ENCODE measurements at regions not wholly inside any gene's neighbourhood (a gene's known extent, or its start where the extent isn't known, plus 50 kb on each side); places are given as distances from the start of the nearest gene placed in this dataset.

DNA sequence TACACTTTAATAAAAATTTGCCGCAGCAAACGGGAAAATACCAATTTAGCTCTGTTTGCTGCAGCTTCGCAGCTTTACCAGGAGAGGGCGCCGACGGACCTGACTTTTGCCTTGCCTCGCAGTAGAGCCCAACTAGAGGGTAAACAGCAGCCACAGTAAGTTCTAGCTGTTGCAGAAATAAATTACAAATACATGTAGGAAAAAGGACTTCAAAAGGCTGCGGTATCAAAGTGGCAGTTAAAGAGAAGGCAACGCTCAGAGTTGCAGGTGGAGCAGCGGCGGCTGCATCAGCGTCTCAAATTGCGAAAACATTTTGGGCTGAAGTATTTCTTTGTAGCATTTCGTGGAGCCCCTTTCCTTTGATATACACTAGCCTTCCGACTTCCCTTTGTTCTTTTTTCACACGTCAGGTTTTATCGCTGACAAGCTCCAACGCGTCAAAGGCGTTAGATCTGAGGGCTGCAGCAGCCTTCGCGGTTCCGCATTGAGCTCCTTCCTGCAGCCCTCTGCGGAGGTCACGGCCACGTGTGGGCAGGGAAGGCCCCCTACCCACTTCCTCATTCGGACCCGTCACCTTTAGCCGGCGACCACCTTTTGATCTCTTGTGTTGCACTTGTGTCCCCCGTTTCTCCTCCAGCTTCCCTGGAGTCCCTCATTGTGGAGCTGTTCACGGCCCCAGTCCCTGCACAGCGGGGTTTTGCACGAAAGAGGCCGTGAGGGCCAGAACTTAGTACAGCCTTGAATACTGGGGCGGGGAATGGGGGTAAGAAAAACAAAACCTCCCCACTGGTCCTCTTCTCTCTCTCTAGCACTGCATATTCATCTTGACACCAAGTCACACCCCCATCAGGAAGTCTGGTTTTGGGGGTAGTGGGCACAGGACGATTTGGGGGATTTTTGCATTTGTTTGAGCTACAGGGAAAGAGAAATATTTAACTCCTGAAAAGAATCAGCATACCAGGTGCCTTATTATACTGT is 72.8 kb downstream of the S1PR1 start:
- TF ChIP-seq, protein P1, sequence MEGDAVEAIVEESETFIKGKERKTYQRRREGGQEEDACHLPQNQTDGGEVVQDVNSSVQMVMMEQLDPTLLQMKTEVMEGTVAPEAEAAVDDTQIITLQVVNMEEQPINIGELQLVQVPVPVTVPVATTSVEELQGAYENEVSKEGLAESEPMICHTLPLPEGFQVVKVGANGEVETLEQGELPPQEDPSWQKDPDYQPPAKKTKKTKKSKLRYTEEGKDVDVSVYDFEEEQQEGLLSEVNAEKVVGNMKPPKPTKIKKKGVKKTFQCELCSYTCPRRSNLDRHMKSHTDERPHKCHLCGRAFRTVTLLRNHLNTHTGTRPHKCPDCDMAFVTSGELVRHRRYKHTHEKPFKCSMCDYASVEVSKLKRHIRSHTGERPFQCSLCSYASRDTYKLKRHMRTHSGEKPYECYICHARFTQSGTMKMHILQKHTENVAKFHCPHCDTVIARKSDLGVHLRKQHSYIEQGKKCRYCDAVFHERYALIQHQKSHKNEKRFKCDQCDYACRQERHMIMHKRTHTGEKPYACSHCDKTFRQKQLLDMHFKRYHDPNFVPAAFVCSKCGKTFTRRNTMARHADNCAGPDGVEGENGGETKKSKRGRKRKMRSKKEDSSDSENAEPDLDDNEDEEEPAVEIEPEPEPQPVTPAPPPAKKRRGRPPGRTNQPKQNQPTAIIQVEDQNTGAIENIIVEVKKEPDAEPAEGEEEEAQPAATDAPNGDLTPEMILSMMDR (IDR thresholded peaks at IDR 0.05): peak; percentile 58
- TF ChIP-seq, protein P2, sequence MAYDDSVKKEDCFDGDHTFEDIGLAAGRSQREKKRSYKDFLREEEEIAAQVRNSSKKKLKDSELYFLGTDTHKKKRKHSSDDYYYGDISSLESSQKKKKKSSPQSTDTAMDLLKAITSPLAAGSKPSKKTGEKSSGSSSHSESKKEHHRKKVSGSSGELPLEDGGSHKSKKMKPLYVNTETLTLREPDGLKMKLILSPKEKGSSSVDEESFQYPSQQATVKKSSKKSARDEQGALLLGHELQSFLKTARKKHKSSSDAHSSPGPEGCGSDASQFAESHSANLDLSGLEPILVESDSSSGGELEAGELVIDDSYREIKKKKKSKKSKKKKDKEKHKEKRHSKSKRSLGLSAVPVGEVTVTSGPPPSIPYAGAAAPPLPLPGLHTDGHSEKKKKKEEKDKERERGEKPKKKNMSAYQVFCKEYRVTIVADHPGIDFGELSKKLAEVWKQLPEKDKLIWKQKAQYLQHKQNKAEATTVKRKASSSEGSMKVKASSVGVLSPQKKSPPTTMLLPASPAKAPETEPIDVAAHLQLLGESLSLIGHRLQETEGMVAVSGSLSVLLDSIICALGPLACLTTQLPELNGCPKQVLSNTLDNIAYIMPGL (CRISPR knock-in tag; IDR thresholded peaks at IDR 0.05; ENCODE audit: borderline replicate concordance): no peak
- TF ChIP-seq CBX8 (IDR thresholded peaks at IDR 0.05): no peak

Measured in A549 (cell line).